PC-9 (cell line): ENCODE measurements at regions not wholly inside any gene's neighbourhood (a gene's known extent, or its start where the extent isn't known, plus 50 kb on each side); places are given as distances from the start of the nearest gene placed in this dataset.

Experiments used
- BruUV-seq: library from RNA; stranded (reverse); fragments of 400-500 nt; replicated peaks from 2 replicates; lab custom pipeline; 2021; lab: Mats Ljungman, UMichigan
- CTCF ChIA-PET: fragments of 300-600 bp; sonication (Branson Sonifier 250); formaldehyde crosslinking; loops from one replicate; lab custom pipeline; 2022; ENCODE audit warnings: antibody characterized with exemption; lab: Charles Lee
- POLR2A ChIA-PET: fragments of 300-600 bp; sonication (Branson Sonifier 250); formaldehyde crosslinking; loops from one replicate; lab custom pipeline; 2022; ENCODE audit warnings: antibody characterized with exemption; ENCODE audit not compliant: unreplicated experiment; lab: Charles Lee
- DNase-seq, 2 experiments: peaks; one replicate each; pipeline versions ENCODE4 v3.0.0 to v3.0.0-alpha.2; 2015 to 2022; ENCODE audit warnings: mixed read lengths in 1 of 2
- H2AFZ ChIP-seq: fragments of 200-600 bp; sonication (generic); 2 replicates; pipeline ENCODE4 v1.8.1; 2017; ENCODE audit warnings: antibody characterized with exemption
- H3F3A ChIP-seq: fragments of 200-600 bp; sonication (generic); 2 replicates; pipeline ENCODE4 v1.8.1; 2017; ENCODE audit warnings: antibody characterized with exemption, mild to moderate bottlenecking, low read depth; ENCODE audit not compliant: insufficient read depth
- H3K27ac ChIP-seq: fragments of 200-600 bp; sonication (generic); 2 replicates; pipeline ENCODE4 v1.6.1; 2016; ENCODE audit warnings: mixed run types
- H3K27me3 ChIP-seq: fragments of 200-600 bp; sonication (generic); 2 replicates; pipeline ENCODE4 v1.6.1; 2016; ENCODE audit warnings: low read depth, mixed run types; ENCODE audit not compliant: insufficient read depth
- H3K36me3 ChIP-seq: fragments of 200-600 bp; sonication (generic); 2 replicates; pipeline ENCODE4 v1.6.1; 2016; ENCODE audit warnings: low read depth, mixed run types
- H3K4me1 ChIP-seq: fragments of 200-600 bp; sonication (generic); replicated peaks from 2 replicates; pipeline ENCODE4 v1.6.1; 2016; ENCODE audit warnings: mixed run types; ENCODE audit not compliant: insufficient read depth
- H3K4me2 ChIP-seq: fragments of 200-600 bp; sonication (generic); 2 replicates; pipeline ENCODE4 v1.6.1; 2017; ENCODE audit warnings: mixed run types
- H3K4me3 ChIP-seq: fragments of 200-600 bp; sonication (generic); 2 replicates; pipeline ENCODE4 v1.6.1; 2016; ENCODE audit warnings: mixed run types
- H3K79me2 ChIP-seq: fragments of 200-600 bp; sonication (generic); 2 replicates; pipeline ENCODE4 v1.6.1; 2017; ENCODE audit warnings: low read depth, mixed run types
- H3K9me2 ChIP-seq: fragments of 200-600 bp; sonication (generic); 2 replicates; pipeline ENCODE4 v1.8.1; 2017; ENCODE audit warnings: mild to moderate bottlenecking; ENCODE audit not compliant: insufficient read depth
- H3K9me3 ChIP-seq: fragments of 200-600 bp; sonication (generic); 2 replicates; pipeline ENCODE4 v1.8.1; 2016; ENCODE audit warnings: low read depth; ENCODE audit not compliant: insufficient read depth
- H4K20me1 ChIP-seq: fragments of 200-600 bp; sonication (generic); 2 replicates; pipeline ENCODE4 v1.8.1; 2017; ENCODE audit not compliant: insufficient read depth
- CTCF ChIP-seq: fragments of 200-600 bp; sonication (generic); conservative IDR thresholded peaks from 2 replicates; pipeline ENCODE4 v1.6.1; 2017; ENCODE audit warnings: mixed run types, antibody characterized with exemption, mild to moderate bottlenecking, moderate library complexity
- EZH2 ChIP-seq: fragments of 200-600 bp; sonication (generic); IDR thresholded peaks from 2 replicates; pipeline ENCODE4 v1.8.0; 2017; ENCODE audit warnings: antibody characterized with exemption, low read depth
- intact Hi-C: fragments of 100-400 bp; cut with micrococcal nuclease; formaldehyde crosslinking; loops from one replicate; pipeline ENCODE4 v1.10.0; 2022; ENCODE audit not compliant: unreplicated experiment

GRCh38 chr4:130044788-130045531, 949.0 kb downstream of the C4orf33 start:
- Histone ChIP-seq H3K79me2 (no peaks in the 10 kb centered on the region), H4K20me1 (no peaks in the 10 kb centered on the region), H3K27me3 (no peaks in the 10 kb centered on the region), H2AFZ (no peak overlapping the region), H3K36me3 (no peaks in the 10 kb centered on the region), H3K4me1 (no peaks in the 10 kb centered on the region), H3K4me3 (no peak overlapping the region), H3K4me2 (no peak overlapping the region), H3K27ac (no peak overlapping the region), H3K9me3 (no peaks in the 10 kb centered on the region), H3F3A (no peaks in the 10 kb centered on the region), H3K9me2 (no peaks in the 10 kb centered on the region)
- ChIA-PET POLR2A (no interaction called here), CTCF (no interaction called here)
- no peak for TF ChIP-seq CTCF
- no peak for TF ChIP-seq EZH2
- BruUV-seq: no TSS peak
- intact Hi-C loops: no loop called here
- DNase-seq: no peak

- intact Hi-C loops: no loop called here
- no peak overlapping the region for H3K27ac ChIP-seq
- H4K20me1 ChIP-seq: no peaks in the 10 kb centered on the region
- H3K9me2 ChIP-seq: no peaks in the 10 kb centered on the region
- no peak overlapping the region for H3K4me3 ChIP-seq
- no TSS peak for BruUV-seq
- no peaks in the 10 kb centered on the region for H3F3A ChIP-seq
- TF ChIP-seq CTCF: no peak
- TF ChIP-seq EZH2: no peak
- no peaks in the 10 kb centered on the region for H3K79me2 ChIP-seq
- POLR2A ChIA-PET: no interaction called here
- no peaks in the 10 kb centered on the region for H3K27me3 ChIP-seq
- DNase-seq: no peak
- CTCF ChIA-PET: no interaction called here
- H3K4me2 ChIP-seq: no peak overlapping the region
- no peaks in the 10 kb centered on the region for H3K4me1 ChIP-seq
- no peaks in the 10 kb centered on the region for H3K9me3 ChIP-seq
- H2AFZ ChIP-seq: no peak overlapping the region
- no peaks in the 10 kb centered on the region for H3K36me3 ChIP-seq
Observed at GRCh38 chr4:130053723-130054122, 957.8 kb downstream of the C4orf33 start.

- no peaks in the 10 kb centered on the region for H3F3A ChIP-seq
- TF ChIP-seq EZH2 (no peak), CTCF (no peak)
- H3K27me3 ChIP-seq: no peaks in the 10 kb centered on the region
- POLR2A ChIA-PET: no interaction called here
- H3K4me2 ChIP-seq: no peak overlapping the region
- H3K9me3 ChIP-seq: no peaks in the 10 kb centered on the region
- H3K9me2 ChIP-seq: no peaks in the 10 kb centered on the region
- H3K79me2 ChIP-seq: no peaks in the 10 kb centered on the region
- no peak overlapping the region for H3K4me3 ChIP-seq
- no TSS peak for BruUV-seq
- no peaks in the 10 kb centered on the region for H4K20me1 ChIP-seq
- no peak overlapping the region for H3K27ac ChIP-seq
- CTCF ChIA-PET: no interaction called here
- no peaks in the 10 kb centered on the region for H3K36me3 ChIP-seq
- no peak overlapping the region for H2AFZ ChIP-seq
- intact Hi-C loops: no loop called here
- DNase-seq: no peak
- no peaks in the 10 kb centered on the region for H3K4me1 ChIP-seq
Observed at GRCh38 chr4:130054908-130055307, 959.0 kb downstream of the C4orf33 start.
